H1 (cell line): ENCODE measurements at regions not wholly inside any gene's neighbourhood (a gene's known extent, or its start where the extent isn't known, plus 50 kb on each side); places are given as distances from the start of the nearest gene placed in this dataset.

ENCODE experiments used
- CTCF ChIA-PET: fragments of 300-600 bp; sonication (Branson Sonifier 250); formaldehyde crosslinking; loops from one replicate; lab custom pipeline; 2021; ENCODE audit not compliant: partially characterized antibody; lab: Charles Lee
- POLR2A ChIA-PET: fragments of 300-600 bp; sonication (Branson Sonifier 250); formaldehyde crosslinking; loops from one replicate; lab custom pipeline; 2021; ENCODE audit warnings: inconsistent platforms; ENCODE audit not compliant: partially characterized antibody; lab: Charles Lee
- DNase-seq, 2 experiments: peaks; one replicate each; pipeline versions ENCODE4 v3.0.0 to v3.0.0-alpha.2; 2010 to 2022; ENCODE audit warnings: low spot score in 2 of 2, low read depth in 1 of 2, mixed read lengths in 1 of 2
- FAIRE-seq: peaks from 2 replicates; lab custom pipeline; 2011; peaks lifted over from hg19 to GRCh38; lab: Jason Lieb, UNC
- H2AFZ ChIP-seq: 2 replicates; pipeline ENCODE4 v1.8.1; 2012; ENCODE audit warnings: low read length, inconsistent platforms
- H2AK5ac ChIP-seq: 2 replicates; pipeline ENCODE4 v1.6.1; 2013; ENCODE audit warnings: low read depth, low read length
- H2BK120ac ChIP-seq: replicated peaks from 2 replicates; pipeline ENCODE3; 2013; ENCODE audit warnings: low read depth, low read length, inconsistent platforms
- H2BK12ac ChIP-seq: 2 replicates; pipeline ENCODE4 v1.6.1; 2013; ENCODE audit warnings: low read depth, low read length
- H2BK15ac ChIP-seq: 2 replicates; pipeline ENCODE4 v1.6.1; 2013; ENCODE audit warnings: low read length
- H2BK20ac ChIP-seq: 2 replicates; pipeline ENCODE4 v1.6.1; 2013; ENCODE audit warnings: low read length
- H2BK5ac ChIP-seq: 2 replicates; pipeline ENCODE4 v1.6.1; 2013; ENCODE audit warnings: low read depth, low read length
- H3K14ac ChIP-seq: 2 replicates; pipeline ENCODE4 v1.6.1; 2013; ENCODE audit warnings: inconsistent platforms; ENCODE audit not compliant: insufficient read length
- H3K18ac ChIP-seq: 2 replicates; pipeline ENCODE4 v1.6.1; 2013; ENCODE audit warnings: low read length; ENCODE audit errors: extremely low read depth
- H3K23ac ChIP-seq: 2 replicates; pipeline ENCODE4 v1.6.1; 2013; ENCODE audit warnings: inconsistent platforms; ENCODE audit not compliant: insufficient read length
- H3K23me2 ChIP-seq: 2 replicates; pipeline ENCODE4 v1.6.1; 2013; ENCODE audit warnings: low read depth, low read length
- H3K27ac ChIP-seq: 2 replicates; pipeline ENCODE4 v1.6.1; 2011; ENCODE audit warnings: low read depth, low read length, inconsistent platforms
- H3K27me3 ChIP-seq, 4 experiments: replicated peaks in 1 of 4; 1 replicate in 1 of 4; 2 replicates in 3 of 4; pipeline versions ENCODE4 v1.6.1 to v1.8.1; 2011 to 2013; ENCODE audit warnings: low read length in 3 of 4, mild to moderate bottlenecking in 3 of 4, inconsistent platforms in 2 of 4, mixed read lengths in 2 of 4, moderate library complexity in 1 of 4; ENCODE audit not compliant: control insufficient read depth in 3 of 4, insufficient read depth in 3 of 4; ENCODE audit errors: extremely low read depth in 1 of 4
- H3K36me3 ChIP-seq, 4 experiments: 2 replicates each; pipeline versions ENCODE4 v1.6.1 to v1.8.1; 2011 to 2013; ENCODE audit warnings: mild to moderate bottlenecking in 4 of 4, low read length in 3 of 4, moderate library complexity in 2 of 4, control low read depth in 1 of 4, inconsistent platforms in 1 of 4; ENCODE audit not compliant: insufficient read depth in 4 of 4, control insufficient read depth in 2 of 4
- H3K4ac ChIP-seq: replicated peaks from 2 replicates; pipeline ENCODE3; 2013; ENCODE audit warnings: low read length, low read depth, mixed read lengths, inconsistent platforms; ENCODE audit not compliant: insufficient read length
- H3K4me1 ChIP-seq, 4 experiments: replicated peaks in 1 of 4; 1 replicate in 1 of 4; 2 replicates in 3 of 4; pipeline versions ENCODE4 v1.6.1 to v1.8.1; 2011 to 2013; ENCODE audit warnings: low read length in 3 of 4, inconsistent platforms in 2 of 4, mixed read lengths in 1 of 4; ENCODE audit not compliant: insufficient read depth in 4 of 4, control insufficient read depth in 3 of 4
- H3K4me2 ChIP-seq, 2 experiments: 2 replicates each; pipeline versions ENCODE4 v1.6.1 to v1.8.1; 2011 to 2013; ENCODE audit warnings: low read depth in 2 of 2, low read length in 2 of 2, control low read depth in 1 of 2, inconsistent platforms in 1 of 2, mild to moderate bottlenecking in 1 of 2; ENCODE audit not compliant: insufficient read depth in 1 of 2
- H3K4me3 ChIP-seq, 4 experiments: fragments of 200-600, 300-600 bp in 1 of 4; sonication (generic), shearing (Covaris generic), sonication (Bioruptor Twin) in 1 of 4; 2 replicates each; pipeline versions ENCODE4 v1.5.1 to v1.8.1; 2011 to 2016; ENCODE audit warnings: low read length in 4 of 4, low read depth in 3 of 4, control low read depth in 2 of 4, inconsistent platforms in 2 of 4, mild to moderate bottlenecking in 2 of 4, mixed read lengths in 1 of 4, moderate library complexity in 1 of 4; ENCODE audit not compliant: insufficient read depth in 2 of 4; ENCODE audit errors: extremely low read depth in 1 of 4
- H3K56ac ChIP-seq: replicated peaks from 2 replicates; pipeline ENCODE3; 2013; ENCODE audit warnings: low read depth, mild to moderate bottlenecking, mixed read lengths, low read length, inconsistent platforms; ENCODE audit not compliant: insufficient read length
- H3K79me1 ChIP-seq: 2 replicates; pipeline ENCODE4 v1.6.1; 2013; ENCODE audit warnings: low read depth, low read length, control low read depth
- H3K79me2 ChIP-seq, 2 experiments: 2 replicates each; pipeline versions ENCODE4 v1.6.1 to v1.8.1; 2012 to 2013; ENCODE audit warnings: low read length in 2 of 2, mild to moderate bottlenecking in 2 of 2, inconsistent platforms in 1 of 2; ENCODE audit not compliant: insufficient read depth in 2 of 2, control insufficient read depth in 1 of 2
- H3K9ac ChIP-seq, 4 experiments: replicated peaks in 1 of 4; 1 replicate in 1 of 4; 2 replicates in 3 of 4; pipeline versions ENCODE4 v1.6.1 to v1.8.1; 2011 to 2013; ENCODE audit warnings: low read depth in 3 of 4, low read length in 3 of 4, control low read depth in 2 of 4, mild to moderate bottlenecking in 2 of 4, moderate library complexity in 2 of 4, inconsistent platforms in 1 of 4; ENCODE audit errors: extremely low read depth in 1 of 4
- H3K9me3 ChIP-seq, 2 experiments: 2 replicates each; pipeline versions ENCODE4 v1.6.1 to v1.8.1; 2012 to 2013; ENCODE audit warnings: mild to moderate bottlenecking in 2 of 2, moderate library complexity in 2 of 2, control low read depth in 1 of 2, inconsistent platforms in 1 of 2, low read depth in 1 of 2, low read length in 1 of 2, mixed read lengths in 1 of 2; ENCODE audit not compliant: insufficient read depth in 2 of 2
- H4K20me1 ChIP-seq, 2 experiments: replicated peaks in 1 of 2; 2 replicates each; pipeline versions ENCODE3 to v1.8.1; 2011 to 2013; ENCODE audit warnings: inconsistent platforms in 2 of 2, low read length in 2 of 2, mild to moderate bottlenecking in 1 of 2; ENCODE audit not compliant: insufficient read depth in 2 of 2, control insufficient read depth in 1 of 2
- H4K5ac ChIP-seq: 2 replicates; pipeline ENCODE4 v1.6.1; 2013; ENCODE audit warnings: low read length, low read depth, mixed read lengths, inconsistent platforms; ENCODE audit not compliant: insufficient read length
- H4K8ac ChIP-seq: 2 replicates; pipeline ENCODE4 v1.8.0; 2013; ENCODE audit warnings: mild to moderate bottlenecking, moderate library complexity, low read length, inconsistent platforms; ENCODE audit not compliant: insufficient read depth; ENCODE audit errors: extremely low read depth
- H4K91ac ChIP-seq: replicated peaks from 2 replicates; pipeline ENCODE3; 2013; ENCODE audit warnings: low read length, mixed read lengths, inconsistent platforms; ENCODE audit not compliant: insufficient read length
- BRCA1 ChIP-seq: IDR thresholded peaks from 2 replicates; pipeline ENCODE4 v1.6.1; 2012; ENCODE audit warnings: low read depth, low read length, improper control_type of control experiment
- CBX5 ChIP-seq: fragments of 300-800, 300-1000 bp; sonication (generic); IDR thresholded peaks from 2 replicates; pipeline ENCODE4 v1.7.1; 2016; ENCODE audit warnings: antibody characterized with exemption, low read length, low read depth
- CHD2 ChIP-seq: IDR thresholded peaks from 2 replicates; pipeline ENCODE4 v1.6.1; 2012; ENCODE audit warnings: low read length, improper control_type of control experiment
- EZH2 ChIP-seq: fragments of 200-600 bp; sonication (generic); IDR thresholded peaks from 2 replicates; pipeline ENCODE4 v1.7.1; 2012; ENCODE audit warnings: low read depth, mild to moderate bottlenecking, moderate library complexity, low read length, inconsistent platforms; ENCODE audit not compliant: severe bottlenecking
- FOSL1 ChIP-seq: IDR thresholded peaks from 2 replicates; pipeline ENCODE4 v1.6.1; 2011; ENCODE audit warnings: mild to moderate bottlenecking, low read depth, low read length, moderate library complexity; ENCODE audit not compliant: insufficient read depth
- HDAC2 ChIP-seq, 2 experiments: fragments of 300-600 bp in 1 of 2; sonication (generic) in 1 of 2; IDR thresholded peaks; 2 replicates each; pipeline ENCODE4 v1.6.1; 2011 to 2012; ENCODE audit warnings: low read depth in 2 of 2, low read length in 2 of 2, mild to moderate bottlenecking in 2 of 2, moderate library complexity in 2 of 2, borderline replicate concordance in 1 of 2, inconsistent platforms in 1 of 2
- JUND ChIP-seq: IDR thresholded peaks from 2 replicates; pipeline ENCODE4 v1.6.1; 2011; ENCODE audit warnings: mild to moderate bottlenecking, improper control_type of control experiment, low read length
- NRF1 ChIP-seq: IDR thresholded peaks from 2 replicates; pipeline ENCODE4 v1.6.1; 2011; ENCODE audit warnings: mild to moderate bottlenecking, low read depth, low read length, improper control_type of control experiment
- POLR2AphosphoS5 ChIP-seq: IDR thresholded peaks from 2 replicates; pipeline ENCODE4 v1.6.1; 2011; ENCODE audit warnings: low read depth, low read length
- RXRA ChIP-seq: IDR thresholded peaks from 2 replicates; pipeline ENCODE4 v1.6.1; 2011; ENCODE audit warnings: low read depth, mild to moderate bottlenecking, low read length, moderate library complexity; ENCODE audit not compliant: insufficient read depth
- SIRT6 ChIP-seq: IDR thresholded peaks from one replicate; pipeline ENCODE4 v1.7.1; 2012; ENCODE audit warnings: low read length, inconsistent platforms
- SP2 ChIP-seq: IDR thresholded peaks from 2 replicates; pipeline ENCODE4 v1.6.1; 2012; ENCODE audit warnings: mild to moderate bottlenecking, low read length, inconsistent platforms
- TAF7 ChIP-seq: optimal IDR thresholded peaks from 2 replicates; pipeline ENCODE3; 2011; ENCODE audit warnings: low read depth, mild to moderate bottlenecking, inconsistent platforms, low read length, moderate library complexity, borderline replicate concordance
- WGBS, 2 experiments: shearing (Covaris generic) in 1 of 2; methylation state at CpG; one replicate each; pipeline versions ENCODE4 v1.1.6 to v1.1.7; 2013 to 2015; ENCODE audit warnings: low lambda C conversion rate in 2 of 2, mixed read lengths in 2 of 2, inconsistent platforms in 1 of 2, low coverage in 1 of 2, missing lambda C conversion rate in 1 of 2; ENCODE audit not compliant: insufficient replicate concordance in 2 of 2, insufficient coverage in 1 of 2, insufficient read length in 1 of 2; ENCODE audit errors: extremely low coverage in 1 of 2, missing lambda C conversion rate in 1 of 2; 5-methylcytosine and 5-hydroxymethylcytosine counted together
- TF ChIP-seq, protein P1 (sequence below): IDR thresholded peaks from 2 replicates; pipeline ENCODE4 v1.6.1; 2012; ENCODE audit warnings: inconsistent platforms

DNA sequence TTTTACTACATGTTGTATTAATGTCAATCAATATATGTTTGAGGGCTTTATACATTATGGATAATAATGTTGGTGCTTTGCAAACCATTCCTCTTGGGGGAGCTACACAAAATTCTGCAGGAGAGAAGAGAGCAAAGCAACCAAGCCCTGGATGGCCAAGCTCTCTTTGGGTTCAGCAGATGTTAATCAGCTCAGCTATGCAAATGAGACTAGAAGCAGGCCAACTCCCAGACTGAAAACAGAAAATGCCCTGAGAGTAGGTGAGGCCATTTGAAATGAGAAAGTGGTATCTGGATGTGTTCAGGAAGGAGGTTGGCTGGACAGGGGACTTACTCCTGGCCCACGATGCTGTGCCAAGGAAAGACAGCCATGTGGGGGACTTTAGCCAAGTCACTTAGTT, 387.0 kb downstream of the BCOR start:
- no peaks in the 10 kb centered on the region for H3K79me1 ChIP-seq
- H3K18ac ChIP-seq, result no peak overlapping the region
- no peak overlapping the region for H4K8ac ChIP-seq
- DNase-seq (no peak), FAIRE-seq (no peak)
- 87% methylated on average over 1 of the region's 1 CpG; no CpG with 5 or more reads in 1 of the 2 experiments for WGBS, 2 experiments
- H3K9me3 ChIP-seq, result no peaks in the 10 kb centered on the region
- H2AFZ ChIP-seq, result no peak overlapping the region
- no peaks in the 10 kb centered on the region; a peak in 1 of 7 replicates for H3K4me1 ChIP-seq
- no peak overlapping the region for H3K4ac ChIP-seq
- H3K4me3 ChIP-seq, result no peak overlapping the region
- H2BK15ac ChIP-seq, result no peak overlapping the region
- H4K20me1 ChIP-seq, result no peaks in the 10 kb centered on the region
- no peak overlapping the region for H3K56ac ChIP-seq
- ChIA-PET POLR2A (no interaction called here), CTCF (no interaction called here)
- TF ChIP-seq POLR2AphosphoS5, result no peak
- no peak for TF ChIP-seq RXRA
- TF ChIP-seq, protein P1, sequence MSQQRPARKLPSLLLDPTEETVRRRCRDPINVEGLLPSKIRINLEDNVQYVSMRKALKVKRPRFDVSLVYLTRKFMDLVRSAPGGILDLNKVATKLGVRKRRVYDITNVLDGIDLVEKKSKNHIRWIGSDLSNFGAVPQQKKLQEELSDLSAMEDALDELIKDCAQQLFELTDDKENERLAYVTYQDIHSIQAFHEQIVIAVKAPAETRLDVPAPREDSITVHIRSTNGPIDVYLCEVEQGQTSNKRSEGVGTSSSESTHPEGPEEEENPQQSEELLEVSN, result no peak
- TF ChIP-seq SIRT6, result no peak
- TF ChIP-seq SP2, result no peak
- no peak for TF ChIP-seq BRCA1
- no peak for TF ChIP-seq CBX5
- TF ChIP-seq TAF7, result no peak
- no peak for TF ChIP-seq NRF1
- no peak for TF ChIP-seq FOSL1
- no peak for TF ChIP-seq CHD2
- no peak for TF ChIP-seq EZH2
- TF ChIP-seq HDAC2 (IDR thresholded peaks at IDR 0.05; ENCODE audit: borderline replicate concordance in 1 of 2, low read depth in 2 of 2, low read length in 2 of 2), result no peak
- no peak for TF ChIP-seq JUND
- no peak overlapping the region for H3K14ac ChIP-seq
- H3K23me2 ChIP-seq, result peaks cover 2% of the 10 kb centered on the region; the same call in 1 of the 2 replicates
- H4K5ac ChIP-seq, result no peak overlapping the region
- H3K4me2 ChIP-seq, result no peak overlapping the region
- H2BK5ac ChIP-seq, result no peak overlapping the region
- H3K23ac ChIP-seq, result no peak overlapping the region
- no peak overlapping the region for H2BK120ac ChIP-seq
- no peak overlapping the region for H3K9ac ChIP-seq
- no peaks in the 10 kb centered on the region for H3K27me3 ChIP-seq
- H2BK20ac ChIP-seq, result no peak overlapping the region
- H3K27ac ChIP-seq, result no peak overlapping the region
- H2AK5ac ChIP-seq, result no peak overlapping the region
- no peak overlapping the region for H2BK12ac ChIP-seq
- no peaks in the 10 kb centered on the region for H3K79me2 ChIP-seq
- no peaks in the 10 kb centered on the region for H3K36me3 ChIP-seq
- H4K91ac ChIP-seq, result no peak overlapping the region
